Activated CD4-positive, alpha-beta T cell treated with anti-CD3 and anti-CD28 coated beads, Interleukin-2, amount 50 U/mL, for 4 hours (primary cell): ENCODE measurements at regions not wholly inside any gene's neighbourhood (a gene's known extent, or its start where the extent isn't known, plus 50 kb on each side); places are given as distances from the start of the nearest gene placed in this dataset.

Experiments used
- DNase-seq, 2 experiments: peaks; one replicate each; pipeline ENCODE4 v3.0.0-alpha.2; 2020

DNA sequence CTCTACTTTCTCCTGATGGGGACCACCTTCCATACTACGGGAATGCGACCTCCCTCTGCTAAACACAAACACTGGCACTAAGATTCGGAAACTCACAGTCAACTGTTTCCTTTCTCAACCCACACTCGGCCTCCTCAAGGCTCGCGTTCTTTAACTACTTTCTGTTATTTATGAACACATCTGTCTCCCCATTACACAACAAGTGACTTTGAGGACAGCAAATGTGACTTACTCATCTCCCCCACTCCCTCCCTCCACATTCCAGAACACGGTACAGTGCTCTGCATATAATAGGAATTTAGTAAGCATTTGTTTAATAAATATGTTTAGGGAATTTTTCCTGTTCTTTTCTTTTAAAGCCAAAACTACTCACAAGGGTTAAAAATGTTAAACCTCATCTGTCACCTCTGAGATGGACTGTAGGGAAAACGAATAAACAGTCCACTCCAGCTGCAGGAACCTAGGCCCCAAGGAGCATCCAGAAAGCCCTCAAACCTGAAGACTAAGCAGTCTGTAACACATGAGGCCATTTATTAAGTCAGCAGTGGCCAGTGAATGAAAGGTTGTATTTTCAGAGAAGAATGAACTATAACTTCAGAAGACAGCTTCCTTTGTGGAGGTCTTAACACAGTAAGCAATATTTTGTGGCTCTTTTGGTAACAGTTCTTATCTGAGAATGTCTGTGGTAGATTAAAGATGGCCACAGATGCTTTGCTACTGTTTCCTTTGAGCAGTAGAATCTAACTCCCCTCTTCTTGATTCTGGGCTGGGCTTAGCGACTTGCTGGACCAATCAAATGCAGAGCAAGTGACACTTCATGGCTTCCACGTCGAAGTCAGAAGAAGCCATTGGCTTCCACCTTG lies 209.6 kb upstream of the DTNBP1 start:
- no peak for DNase-seq

DNA sequence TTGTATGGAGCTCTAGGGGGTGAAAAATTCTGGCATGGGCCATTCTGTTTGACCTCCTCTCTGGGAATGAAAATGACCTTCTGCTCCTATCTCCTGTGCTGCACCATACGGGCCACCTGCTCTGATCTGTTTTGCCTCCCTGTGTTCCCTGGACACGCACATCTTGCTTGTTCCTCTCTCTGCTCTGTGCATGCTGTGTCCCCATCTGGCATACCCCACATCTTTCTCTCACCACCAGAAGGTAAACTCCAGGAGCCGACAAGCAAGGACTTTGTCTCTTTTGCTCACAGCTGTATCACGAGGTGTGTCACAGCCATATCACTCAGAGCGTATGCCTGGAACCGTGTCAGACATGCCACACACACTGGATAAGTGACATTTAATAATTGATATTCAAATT lies 208.4 kb upstream of the DTNBP1 start:
- no peak for DNase-seq

DNA sequence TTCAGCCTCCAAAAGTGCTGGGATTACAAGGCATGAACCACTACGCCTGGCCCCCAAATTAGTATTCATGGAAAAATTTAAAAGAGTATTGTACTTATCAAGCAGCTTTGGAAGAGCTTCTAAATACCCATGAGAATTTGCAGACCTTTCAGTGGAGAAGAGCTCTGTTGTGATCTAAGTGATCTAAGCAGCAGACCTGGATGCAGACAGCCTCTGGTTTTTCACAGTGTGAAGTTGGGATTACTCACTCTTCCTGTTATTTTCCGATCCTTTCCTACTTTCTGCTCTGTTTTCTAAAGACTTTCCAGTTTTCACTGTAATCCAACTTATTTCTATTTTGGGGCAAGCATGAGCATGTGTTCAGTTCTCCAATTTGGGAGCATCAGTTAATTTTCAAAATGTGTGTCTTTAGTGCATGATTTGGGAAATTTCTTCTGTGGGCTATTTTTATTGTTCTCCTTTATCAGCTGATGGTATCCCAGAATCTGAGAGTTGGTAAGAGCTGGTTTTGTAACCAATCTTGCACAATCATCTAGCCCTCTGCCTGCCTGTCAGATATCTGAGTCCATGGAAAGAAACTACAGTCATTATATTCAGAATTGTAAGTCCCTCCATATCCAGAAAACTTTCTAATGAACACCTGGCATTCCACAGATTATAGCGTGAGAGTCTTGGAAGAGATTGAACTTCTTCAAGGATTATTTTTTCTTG lies 207.7 kb upstream of the DTNBP1 start:
- no peak for DNase-seq

DNA sequence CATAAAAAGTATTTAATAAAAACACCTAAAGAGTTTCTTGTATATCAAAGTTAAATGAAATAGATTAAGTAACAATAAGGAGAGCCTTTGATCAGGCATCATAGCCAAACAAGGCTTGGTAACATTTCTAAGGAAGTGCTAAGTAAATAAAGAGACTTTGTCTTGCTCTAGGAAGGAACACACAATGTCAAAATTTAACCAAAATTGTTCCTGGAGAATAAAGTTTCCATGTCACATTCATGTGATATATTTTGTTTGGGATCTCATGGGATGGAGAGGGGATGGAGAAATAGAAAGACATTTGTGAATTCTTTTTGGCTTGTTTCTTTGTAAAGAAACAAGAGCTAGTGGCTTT lies 201.9 kb upstream of the DTNBP1 start:
- DNase-seq, result no peak

DNA sequence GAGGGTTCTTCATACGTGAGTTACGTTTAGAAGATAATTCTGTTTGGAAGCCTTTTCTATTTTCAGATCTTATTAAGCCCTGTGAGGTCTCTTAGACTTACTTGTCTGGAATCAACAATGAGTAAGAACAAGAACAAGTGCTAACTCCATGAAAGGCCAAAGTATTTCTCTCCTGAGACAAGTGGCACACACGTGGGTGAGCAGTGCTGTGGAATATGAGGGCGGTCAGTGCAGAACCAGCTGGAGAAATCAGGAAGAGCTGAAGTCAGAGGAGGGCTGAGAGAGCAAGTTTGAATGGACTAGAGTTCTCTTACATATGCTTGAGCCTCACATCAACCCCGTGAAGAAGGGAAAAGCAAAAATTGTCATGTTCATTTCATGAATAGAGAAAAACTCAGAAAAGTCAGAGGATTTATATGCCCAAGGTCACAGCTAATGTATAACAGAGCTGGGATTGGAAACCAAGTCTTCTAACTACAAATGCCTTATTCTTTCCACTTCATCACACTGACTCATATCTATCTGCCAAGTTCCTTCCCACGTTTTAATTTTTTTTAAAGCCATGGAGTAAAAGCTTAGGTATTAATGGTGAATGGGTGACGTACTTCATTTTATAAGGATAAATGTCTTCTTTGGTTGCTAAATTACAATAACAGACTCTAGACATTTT lies 201.3 kb upstream of the DTNBP1 start:
- no peak for DNase-seq

DNA sequence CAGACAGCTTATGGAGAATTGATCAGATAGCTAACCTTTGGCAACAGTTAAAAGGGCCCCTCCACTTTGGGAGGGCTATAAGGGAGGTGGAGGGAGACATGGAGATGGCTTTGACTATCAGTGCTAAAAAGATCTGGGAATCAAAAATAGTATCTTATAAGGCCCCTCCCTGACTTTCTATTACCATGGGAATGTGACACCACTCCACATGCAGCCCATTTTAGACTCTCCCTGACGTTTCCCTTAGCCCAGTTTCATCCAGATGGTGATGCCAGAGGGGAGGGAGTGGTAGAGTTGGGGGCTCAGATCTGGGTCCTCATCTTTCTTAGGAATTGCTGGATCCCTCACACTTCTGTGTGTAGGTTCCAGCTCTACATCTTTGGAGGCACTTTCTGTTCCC lies 200.0 kb upstream of the DTNBP1 start:
- DNase-seq, result no peak

DNA sequence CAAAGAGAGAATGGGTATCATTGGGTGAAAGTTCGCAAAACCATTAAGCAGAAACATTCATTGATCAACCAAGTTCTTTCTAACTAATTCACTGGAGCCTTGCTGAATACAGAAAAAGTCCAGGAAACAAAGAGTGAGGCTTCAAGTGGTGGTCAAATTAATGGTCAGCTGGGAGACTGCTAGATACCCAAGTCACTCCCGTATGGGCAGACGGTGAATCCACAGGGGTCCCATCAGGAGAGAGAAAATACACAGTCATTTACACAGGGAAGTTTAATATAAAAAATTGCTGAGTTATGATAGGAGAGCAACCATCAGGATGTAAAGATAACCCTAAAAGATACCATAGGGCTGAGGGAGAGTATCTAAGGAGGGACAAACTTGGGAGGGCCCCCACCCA lies 198.7 kb upstream of the DTNBP1 start:
- DNase-seq, result no peak

DNA sequence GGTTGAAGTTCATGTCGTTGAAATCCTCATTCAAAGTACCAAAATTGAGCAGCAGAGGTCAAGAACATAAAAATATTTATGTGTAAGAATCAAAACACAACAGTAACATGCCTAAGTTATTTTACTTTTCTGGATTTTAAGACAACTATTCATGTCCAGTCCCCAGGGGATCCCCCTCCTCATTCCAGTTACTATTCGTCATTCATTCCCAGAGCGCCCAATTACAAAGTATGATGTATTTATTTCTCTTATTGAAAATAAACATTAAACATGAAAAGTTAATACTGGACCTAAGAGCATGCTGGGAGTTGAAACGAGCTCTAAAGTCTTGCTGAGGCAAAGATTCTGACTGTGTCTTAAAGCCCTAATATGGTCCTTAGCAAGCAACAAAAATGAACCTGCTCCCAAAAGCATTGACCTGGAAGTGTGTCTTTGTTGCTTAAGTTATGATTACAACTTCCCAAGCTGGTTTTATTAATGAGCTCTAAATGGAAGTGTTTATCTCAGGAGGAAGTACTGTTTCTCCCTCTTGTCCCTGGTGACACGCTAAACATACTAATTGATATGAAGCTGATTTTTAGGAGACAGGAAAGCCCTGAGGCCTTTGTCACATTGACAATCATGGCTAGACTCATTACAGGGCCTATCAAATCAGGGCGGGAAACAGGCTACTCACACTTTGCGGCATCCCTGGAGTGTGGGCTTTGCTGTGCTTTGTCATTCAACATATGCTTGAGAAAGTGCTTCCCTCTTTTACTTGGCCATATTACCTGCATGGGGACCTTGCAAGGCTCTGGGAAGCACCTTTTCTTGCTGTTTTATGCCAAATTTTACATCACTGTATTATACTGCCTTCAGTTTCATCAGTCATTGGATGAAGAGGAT lies 192.2 kb upstream of the DTNBP1 start:
- no peak for DNase-seq

DNA sequence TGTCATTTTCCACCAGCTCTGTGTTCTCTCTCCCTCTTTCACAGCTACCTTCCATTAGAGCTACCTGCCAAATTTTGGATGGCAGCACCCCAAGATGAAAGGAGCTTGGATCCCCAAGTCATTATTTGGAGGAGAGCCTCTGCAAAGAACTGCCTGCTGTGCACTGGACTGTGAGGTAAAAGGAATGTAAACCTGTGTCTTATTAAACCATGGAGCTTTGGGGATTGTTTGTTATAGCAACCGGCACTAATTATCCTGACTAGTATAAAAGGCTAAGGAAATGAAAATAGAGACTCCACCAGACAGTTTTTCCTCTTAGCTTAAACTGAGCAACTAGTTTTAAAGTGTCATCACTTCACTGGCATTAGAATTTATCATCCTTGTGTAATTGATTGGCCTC lies 191.6 kb upstream of the DTNBP1 start:
- DNase-seq, result no peak

DNA sequence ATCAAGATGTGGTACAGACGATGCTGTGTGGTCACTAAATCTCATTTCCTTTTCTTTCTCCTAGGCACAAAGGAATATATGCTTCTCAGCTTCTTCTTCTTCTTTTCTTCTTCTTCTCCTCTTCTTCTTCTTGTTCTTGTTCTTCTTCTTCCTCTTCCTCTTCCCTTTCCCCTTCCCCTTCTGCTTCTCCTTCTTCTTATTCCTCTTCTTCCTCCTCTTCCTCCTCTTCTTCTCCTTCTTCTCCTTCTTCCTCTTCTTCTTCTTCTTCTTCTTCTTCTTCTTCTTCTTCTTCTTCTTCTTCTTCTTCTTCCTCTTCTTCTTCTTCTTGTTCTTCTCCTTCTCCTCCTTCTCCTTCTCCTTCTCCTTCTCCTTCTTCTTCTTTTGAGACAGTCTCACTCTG lies 190.4 kb upstream of the DTNBP1 start:
- DNase-seq, result no peak

DNA sequence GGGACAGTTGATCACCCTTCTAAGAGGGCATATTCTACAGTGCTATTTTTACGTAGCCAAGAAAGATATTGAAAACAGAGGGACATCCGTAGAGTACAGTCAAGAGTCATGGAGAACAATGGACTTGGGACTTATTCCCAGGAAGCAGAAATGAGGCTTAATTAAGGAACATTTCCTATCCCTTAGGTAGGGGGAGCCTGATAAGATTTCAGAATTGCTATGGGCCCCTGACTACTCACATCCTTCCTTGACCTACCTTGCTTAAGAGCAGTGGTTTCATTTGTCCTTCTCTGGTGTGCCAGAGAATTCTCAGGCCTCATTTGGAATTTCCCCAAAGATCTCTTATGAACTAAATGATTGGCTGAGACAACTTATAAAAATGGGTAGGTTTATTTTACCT lies 189.5 kb upstream of the DTNBP1 start:
- DNase-seq, result no peak

DNA sequence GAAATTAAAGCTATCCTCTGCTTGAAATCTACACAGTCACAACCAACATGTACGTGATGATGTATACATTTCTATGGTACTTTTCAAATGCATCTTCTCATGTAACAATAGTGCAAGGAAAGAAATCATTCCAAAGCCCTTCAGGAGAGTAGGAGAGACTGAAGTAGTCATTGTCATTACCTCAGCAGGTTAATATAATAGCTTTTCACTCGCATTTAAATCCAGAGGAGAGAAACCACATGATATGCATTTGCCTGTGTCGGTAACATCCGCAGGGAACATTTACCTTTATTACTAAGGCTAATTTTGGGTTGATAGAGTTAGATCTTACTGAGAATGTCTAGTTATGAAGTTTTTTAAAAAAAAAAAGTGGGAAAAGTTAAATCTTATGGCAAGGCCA lies 186.6 kb upstream of the DTNBP1 start:
- DNase-seq, result no peak

DNA sequence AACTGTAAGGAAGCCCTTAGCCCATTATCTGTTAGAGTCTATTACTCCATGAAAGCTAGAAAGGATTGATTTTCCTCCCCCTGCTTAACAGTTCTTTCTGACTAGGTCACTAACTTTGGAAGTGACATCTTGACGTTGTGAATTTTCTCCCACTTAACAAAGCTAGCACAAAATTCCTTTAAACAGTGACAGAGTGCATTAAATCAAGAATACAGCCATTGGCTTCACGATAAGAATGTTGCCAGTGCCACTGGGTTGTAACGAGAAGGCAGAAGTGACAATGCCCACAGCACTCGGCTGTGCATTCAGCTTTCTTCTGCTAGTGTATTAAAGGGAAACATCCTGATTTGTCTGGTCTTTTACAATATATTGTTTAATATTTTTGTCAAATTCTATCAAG lies 182.7 kb upstream of the DTNBP1 start:
- no peak for DNase-seq

DNA sequence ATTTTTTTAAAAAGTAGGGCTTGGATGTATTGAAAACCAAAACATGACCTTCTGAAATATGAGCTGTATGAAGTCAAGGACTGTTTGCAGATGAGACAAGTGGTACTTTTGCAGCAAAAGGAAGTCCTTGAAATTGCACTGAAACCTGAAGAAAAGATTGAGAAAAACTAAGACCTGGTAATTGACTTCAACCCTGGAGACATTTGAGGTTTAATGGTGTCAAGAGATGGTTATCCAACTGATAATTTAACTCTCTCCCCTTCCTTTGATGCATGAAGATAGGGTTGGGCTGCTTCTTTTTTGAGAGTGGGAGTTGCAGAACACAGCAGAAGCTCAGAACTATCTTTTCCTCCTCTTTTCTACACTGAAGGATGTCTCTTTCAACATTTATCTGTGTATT lies 180.9 kb upstream of the DTNBP1 start:
- DNase-seq, result no peak

DNA sequence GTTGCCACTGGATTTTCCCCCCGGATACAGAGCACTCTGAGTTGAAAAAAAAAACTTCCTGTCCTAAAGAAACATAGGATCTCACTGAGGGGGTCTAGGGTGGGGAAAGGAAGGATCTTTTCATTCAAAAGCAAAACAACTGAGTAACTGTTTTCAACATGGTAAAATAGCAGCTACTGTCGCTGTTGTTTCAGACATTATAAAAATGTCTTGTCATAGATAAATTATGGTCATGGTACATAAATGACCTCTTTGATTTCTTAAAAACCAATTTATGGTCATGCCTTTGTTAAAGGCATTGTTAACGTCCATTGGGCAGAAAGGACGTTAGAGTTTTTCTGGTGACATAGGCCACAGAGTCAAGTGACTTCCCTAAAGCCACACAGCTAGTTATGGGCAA lies 180.4 kb upstream of the DTNBP1 start:
- no peak for DNase-seq

DNA sequence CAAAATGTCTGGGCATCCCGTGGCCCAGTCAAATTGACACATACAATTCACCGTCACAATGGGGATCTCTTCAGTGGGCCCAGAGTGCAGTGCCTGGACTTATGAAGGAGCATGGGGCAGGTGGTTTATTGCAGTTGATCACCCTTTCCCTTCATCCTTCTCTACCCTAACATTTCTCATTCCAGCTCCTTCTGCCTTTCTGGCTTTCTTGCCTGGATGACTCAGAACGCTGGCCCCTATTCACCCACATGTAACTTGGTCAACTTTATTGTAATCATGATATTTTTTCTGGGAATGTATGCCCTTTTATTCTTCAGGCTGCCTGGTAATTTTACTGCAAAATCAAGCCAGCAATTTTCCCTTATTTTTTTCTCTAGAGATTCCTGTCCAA lies 179.9 kb upstream of the DTNBP1 start:
- no peak for DNase-seq

DNA sequence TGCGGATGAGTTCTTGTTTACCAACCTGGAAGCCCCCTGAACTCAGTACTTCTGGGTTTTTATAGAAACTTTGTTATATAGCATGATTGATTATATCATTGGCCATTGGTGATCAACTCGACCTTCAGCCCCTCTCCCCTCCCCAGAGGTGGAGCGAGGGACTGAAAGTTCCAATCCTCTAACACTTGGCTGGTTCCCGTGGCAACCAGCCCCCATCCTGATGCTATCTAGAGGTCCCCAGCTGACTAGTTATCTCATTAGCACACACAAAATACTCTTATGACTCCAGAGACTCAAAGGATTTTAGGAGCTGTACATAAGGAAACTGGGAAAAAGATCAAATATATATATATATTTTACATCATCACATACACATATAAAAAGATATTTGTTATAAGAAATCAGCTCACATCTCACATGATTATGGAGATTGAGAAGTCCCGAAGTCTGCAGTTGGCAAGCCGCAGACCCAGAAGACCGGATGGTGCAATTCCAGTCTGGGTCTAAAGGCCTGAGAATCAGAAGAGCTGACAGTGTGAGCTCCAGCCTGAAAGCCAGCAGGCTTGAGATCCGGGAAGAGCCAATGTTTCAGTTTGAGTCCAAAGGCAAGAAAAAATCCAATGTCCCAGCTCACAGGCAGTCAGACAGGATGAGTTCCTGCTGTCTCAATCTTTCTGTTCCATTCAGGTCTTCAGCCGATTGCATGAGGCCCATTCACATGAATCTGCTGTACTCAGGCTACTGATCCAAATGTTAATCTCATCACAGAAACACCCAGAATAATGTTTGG lies 179.3 kb upstream of the DTNBP1 start:
- DNase-seq, result no peak

DNA sequence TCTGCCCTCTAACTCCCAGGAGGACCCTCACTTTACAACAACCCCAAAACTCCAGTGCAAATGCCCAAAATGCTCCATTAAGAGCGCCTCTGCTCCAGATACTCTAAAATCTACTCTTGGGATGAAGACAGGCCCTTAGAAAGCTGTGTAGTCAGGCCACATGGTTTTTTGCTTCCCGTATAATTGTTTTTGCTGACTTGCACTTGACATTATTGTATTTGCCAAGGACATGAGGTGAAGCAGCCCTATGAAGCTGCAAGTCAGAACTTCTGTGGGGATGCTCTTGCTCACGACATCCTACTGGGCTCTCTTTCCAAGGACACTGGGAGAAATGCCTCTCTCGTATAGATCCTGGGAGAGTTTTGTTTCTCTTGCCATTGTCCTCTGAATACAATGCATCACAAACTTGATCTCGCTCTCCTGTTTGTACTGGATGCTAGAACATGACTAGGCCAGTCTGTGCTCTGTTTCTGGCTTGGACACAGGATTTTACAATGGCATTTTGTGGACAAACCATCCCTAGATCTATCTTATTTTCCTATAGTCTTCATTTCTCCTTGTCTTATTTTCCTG lies 177.2 kb upstream of the DTNBP1 start:
- no peak for DNase-seq

DNA sequence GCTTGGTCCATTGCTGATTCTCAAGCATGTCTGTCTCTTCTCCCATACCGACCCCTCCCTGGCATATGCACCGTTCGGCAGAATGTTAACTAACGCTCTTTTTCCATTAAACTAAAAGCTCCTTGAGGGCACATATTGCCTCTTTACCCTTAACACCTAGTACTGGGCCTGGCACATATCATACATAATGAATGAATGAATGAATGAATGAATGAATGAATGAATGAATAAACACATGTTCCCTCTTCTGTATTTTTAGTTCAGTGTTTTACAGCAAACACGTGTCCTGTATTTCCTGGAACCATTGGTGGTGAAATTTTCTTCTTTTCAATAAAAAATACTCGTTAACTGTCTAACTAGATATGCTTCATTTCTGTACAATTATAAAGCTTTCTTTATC lies 174.4 kb upstream of the DTNBP1 start:
- no peak for DNase-seq

DNA sequence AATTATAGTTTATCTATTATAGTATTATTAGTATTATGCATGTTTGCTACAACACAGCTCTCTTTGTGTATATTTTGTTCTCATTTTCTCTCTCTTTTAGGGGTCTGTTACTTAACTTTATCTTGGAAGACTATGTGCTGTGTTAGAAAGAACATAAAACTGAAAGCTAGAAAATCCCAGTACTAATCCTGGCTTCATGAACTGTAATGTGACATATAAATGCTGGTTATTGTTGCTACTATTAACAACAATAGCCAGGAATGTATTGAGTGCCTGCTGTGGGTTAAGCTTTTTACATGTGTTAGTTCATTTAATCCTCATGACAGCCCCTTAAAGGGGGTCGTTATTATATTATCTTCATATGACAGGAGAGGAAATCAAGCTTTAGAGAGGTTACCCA lies 170.0 kb upstream of the DTNBP1 start:
- DNase-seq, result no peak

DNA sequence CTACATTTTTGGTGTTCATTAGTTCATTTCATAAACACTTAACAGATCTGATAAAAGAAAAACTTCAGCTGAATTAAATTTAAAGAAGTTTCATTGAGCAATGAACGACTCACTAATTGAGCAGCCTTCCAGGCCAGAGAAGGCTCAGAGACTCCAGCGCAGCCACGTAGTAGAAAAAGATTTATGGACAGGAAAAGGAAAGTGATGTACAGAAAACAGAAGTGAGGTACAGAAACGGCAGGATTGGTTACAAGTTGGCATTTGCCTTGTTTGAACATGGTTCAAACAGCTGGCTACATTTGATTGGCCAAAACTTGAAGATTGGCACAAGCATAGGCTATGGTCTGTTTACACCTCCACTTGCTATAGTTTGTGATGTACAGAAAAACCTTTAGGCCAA lies 166.3 kb upstream of the DTNBP1 start:
- no peak for DNase-seq
